HUDEP-2 (cell line): ENCODE measurements at regions not wholly inside any gene's neighbourhood (a gene's known extent, or its start where the extent isn't known, plus 50 kb on each side); places are given as distances from the start of the nearest gene placed in this dataset.
"Not testable (repeated sequence)": the region's sequence is repeated elsewhere in the genome, so short reads cannot be mapped to it uniquely, and the experiment has no call there.

Source experiments
- DNase-seq, 76 experiments: peaks; one replicate each; lab custom pipeline; 2025; ENCODE audit not compliant: unreplicated experiment in 76 of 76; lab: John Stamatoyannopoulos, UW

- no peak for DNase-seq
These were observed 887.3 kb downstream of the TDRD15 start for GRCh38 chr2:22011048-22011447.

DNA sequence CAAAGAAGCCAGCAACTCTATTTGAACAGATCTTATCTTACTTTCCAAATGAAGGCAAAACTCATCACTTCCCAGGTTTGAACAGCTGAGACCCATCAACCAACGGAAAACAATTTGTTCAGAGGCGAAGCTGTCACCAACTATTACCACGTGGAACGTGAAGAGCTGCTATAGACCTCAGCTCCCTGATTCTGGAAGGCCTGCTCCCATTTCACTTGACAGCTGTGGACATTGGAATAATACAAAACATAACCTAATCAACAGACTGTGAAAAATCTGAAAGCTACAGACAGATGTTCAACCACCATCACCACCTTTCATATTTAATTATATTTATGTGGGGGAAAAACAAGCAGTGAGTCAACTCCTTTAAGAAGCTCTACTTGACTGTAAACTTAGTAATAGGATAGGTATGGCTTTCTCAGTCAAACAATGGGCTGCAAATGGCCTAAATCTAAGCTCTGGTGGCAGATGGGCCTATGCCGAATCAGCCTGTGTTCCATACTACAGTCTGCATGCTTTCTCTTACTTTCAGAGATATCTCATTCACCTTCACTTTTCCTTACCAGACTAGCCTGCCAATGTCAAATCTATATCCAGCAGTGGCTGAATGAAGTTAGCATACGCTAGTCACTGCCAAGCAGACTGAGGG is 896.4 kb downstream of the TDRD15 start:
- DNase-seq = no peak

DNA sequence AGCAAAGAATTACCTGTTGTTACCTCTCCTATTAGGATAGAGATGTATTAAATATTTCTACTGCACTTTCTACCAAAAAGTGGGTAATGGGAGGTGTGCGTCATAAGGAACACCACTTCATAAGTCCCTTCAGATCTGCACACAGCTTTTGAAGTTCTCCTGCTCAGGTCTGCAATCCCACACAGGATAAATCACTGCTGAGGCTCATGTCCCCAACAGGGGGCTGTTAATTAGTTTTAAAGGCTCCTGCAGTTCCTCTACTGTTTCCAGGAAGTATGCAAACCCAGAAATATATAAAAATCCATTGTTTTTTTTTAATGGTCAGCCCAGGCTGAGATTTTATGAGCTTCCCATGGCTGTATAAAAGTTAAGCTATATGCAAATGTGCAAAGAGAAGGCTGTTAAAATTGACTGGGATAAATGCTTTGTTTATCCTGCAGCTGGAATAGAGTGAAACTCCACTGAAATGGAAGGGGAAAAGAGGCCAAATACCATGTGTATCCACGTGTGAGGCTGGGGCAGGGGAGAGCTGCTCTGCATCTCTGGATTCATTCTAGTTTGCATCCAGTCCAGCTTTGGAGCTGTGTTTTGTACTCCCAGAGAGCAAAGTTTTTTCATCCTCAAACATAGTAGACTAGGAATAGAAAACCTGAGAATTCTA is 903.7 kb downstream of the TDRD15 start:
- no peak for DNase-seq

DNA sequence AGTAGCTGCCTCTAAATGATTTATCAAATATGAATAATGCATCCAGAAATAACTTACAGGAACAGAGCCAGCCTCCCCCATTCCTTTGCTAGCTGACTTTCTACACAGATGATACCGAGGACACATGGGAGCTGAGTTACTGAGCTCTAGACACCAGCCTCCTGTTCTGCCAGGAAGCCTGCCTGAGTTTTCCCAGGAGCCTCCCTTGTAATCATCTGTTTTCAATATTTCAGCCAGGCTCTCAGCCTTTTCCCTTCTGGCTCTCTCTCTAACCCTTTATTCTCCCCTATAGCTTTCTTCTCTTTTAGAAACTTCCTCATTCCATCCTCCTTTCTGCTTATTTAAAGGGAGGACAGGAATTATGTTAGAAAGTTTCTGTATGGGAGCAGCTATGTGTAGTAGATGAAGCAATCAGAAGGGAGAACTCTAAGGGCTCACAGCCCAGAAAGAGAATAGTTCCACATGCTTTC is 911.6 kb downstream of the TDRD15 start:
- DNase-seq = no peak

- no peak for DNase-seq
These were observed 913.5 kb downstream of the TDRD15 start for GRCh38 chr2:22037274-22037673.

DNA sequence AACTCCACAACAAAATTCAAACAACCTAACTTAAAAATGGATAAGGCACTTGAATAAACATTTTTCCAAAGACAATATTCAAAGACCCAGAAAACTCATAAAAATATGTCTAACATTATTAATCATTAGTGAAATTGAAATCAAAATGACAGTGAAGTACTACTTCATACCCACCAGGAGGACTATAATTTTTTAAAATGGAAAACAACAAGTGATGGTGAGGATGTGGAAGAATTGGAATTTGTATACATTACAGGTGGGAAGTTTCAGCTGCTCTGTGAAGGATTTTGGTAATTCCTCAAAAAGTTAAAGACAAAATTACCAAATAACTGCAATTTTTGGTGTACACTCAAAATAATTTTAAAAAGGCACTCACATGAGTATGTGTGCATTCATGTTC is 920.0 kb downstream of the TDRD15 start:
- no peak for DNase-seq

- DNase-seq = no peak
These were observed 932.2 kb downstream of the TDRD15 start for GRCh38 chr2:22055784-22056620.

DNA sequence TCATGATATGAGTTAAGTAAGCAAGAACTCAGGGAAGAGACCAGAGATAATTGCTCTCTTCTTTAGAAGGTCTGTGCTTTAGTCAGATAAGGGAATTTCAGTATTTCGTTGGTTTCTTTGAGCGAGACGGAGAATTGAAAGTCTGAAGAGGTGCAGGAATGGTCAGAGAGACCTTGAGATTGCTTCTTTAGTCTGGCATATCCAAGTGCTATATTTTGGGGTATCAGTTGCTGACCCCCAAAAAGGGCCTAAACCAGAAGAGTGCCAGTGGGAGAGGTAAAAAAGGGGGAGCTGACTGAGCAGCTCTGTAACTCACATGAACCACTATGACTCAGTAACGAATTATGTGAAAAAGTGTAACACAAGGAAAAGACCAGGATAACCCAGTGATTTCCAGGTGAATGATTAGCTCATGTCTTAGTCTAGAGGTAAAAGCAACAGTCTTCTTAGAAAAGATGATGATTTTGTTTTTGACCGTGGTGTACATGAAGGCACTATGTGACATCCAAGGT is 932.9 kb downstream of the TDRD15 start:
- no peak for DNase-seq

DNA sequence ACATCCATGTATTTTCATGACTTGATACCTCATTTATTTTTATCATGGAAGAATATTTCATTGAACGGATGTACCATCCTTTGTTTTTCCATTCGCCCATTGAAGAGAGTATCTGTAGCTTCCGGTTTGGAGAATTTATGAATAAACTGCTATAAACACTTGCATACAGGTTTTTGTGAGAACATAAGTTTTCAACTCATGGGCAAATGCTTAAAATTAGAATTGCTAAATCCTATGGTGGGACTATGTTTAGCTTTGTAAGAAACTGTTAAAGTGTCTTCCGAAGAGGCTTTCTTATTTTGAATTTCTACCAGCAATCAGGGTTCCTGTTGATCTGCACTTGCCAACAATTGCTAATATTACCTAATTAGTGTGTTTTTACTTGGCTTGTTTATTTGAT is 938.9 kb downstream of the TDRD15 start:
- no peak for DNase-seq

DNA sequence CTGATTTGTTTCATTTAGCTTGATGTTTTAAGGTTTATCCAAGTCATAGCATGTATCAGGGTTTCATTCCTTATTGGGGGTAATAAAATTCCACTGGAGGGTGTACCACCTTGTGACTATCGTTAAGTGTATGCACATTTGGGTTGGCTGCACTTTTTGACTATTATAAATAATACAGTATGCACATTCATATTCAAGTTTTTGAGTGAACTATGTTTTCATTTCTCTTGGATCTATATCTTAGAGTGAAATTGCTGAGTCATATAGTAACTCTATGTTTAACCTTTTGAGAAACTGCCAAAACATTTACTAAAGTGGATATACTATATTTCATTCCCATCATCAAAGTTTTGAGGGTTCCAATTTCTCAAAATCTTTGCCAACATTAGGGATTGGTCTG is 952.7 kb downstream of the TDRD15 start:
- DNase-seq = no peak

GRCh38 chr2:22078701-22079100 is 954.9 kb downstream of the TDRD15 start:
- no peak for DNase-seq

- no peak for DNase-seq
These were observed 955.8 kb downstream of the TDRD15 start for GRCh38 chr2:22079583-22079982.

GRCh38 chr2:22086726-22087125 is 963.0 kb downstream of the TDRD15 start:
- no peak for DNase-seq

DNA sequence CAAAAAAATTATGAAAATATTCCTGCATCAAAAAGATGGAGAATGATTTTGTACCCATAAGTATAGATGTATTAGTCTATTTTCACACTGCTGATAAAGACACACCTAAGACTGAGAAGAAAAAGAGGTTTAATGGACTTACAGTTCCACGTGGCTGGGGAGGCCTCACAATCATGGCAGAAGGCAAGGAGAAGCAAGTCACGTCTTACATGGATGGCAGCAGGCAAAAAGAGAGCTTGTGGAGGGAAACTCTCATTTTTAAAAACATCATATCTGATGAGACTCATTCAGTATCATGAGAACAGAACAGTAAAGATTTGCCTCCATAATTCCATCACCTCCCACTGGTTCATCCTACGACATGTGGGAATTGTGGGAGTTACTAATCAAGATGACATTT is 979.8 kb downstream of the TDRD15 start:
- not testable (repeated sequence) for DNase-seq

DNA sequence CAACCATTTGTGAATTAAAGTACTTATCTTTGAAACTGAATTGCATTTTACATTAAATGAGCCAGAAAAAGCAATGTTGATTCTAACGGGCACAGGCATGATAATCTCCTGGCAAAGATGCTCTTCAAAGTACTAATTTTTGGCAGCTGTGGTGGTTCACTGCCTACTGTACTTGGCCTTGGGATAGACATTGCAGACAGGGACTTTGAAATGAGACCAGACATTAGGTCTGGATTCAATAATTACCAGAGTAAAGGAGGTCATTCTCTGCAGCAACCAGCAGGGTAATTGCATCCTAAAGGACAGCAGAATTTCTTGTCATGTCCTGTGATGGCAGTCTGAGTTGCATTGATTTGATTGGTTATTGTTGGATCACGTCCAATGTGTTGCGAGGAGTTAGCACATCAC is 986.5 kb downstream of the TDRD15 start:
- no peak for DNase-seq

DNA sequence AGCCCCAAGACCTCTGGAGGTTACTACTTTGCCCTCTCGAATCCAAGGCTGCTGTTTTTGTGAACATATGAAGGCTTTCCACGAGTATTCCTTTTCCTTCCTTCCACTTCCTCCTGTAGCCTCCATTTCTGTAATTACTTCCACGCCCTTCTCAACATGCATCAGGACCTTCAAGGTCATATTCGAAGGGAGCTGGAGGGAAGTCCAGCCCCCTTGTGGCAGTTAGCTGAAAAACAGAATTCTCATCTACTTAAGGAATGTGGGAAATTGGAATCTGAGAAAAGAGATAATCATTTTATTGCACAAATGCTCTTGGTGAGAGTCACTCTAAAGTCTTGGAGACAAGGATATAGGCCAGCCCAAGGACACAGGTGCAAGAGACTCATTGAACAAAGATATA is 1000.2 kb downstream of the TDRD15 start:
- no peak for DNase-seq

- DNase-seq = no peak
These were observed 1002.3 kb downstream of the TDRD15 start for GRCh38 chr2:22126106-22126505.

DNA sequence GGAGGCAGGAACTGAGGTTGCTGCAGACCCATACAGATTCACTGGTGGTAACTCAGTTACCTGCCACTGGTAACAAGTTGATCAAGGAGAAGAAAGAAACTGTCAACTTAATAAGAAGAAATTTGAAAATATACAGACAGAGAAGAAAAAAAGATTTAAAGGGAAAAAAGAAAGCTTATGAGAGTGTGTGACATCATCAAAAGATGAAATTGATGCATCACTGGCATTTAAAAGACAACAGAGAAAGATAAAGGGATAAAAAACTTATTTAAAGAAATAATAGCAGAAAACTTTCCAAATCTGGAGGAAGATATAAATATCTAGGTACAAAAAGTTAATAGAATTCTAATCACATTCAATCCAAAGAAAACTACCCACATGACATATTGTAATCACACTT is 1003.2 kb downstream of the TDRD15 start:
- no peak for DNase-seq

- no peak for DNase-seq
These were observed 1010.7 kb downstream of the TDRD15 start for GRCh38 chr2:22134421-22134820.

GRCh38 chr2:22136446-22136845 is 1012.7 kb downstream of the TDRD15 start:
- no peak for DNase-seq

- no peak for DNase-seq
These were observed 1020.1 kb downstream of the TDRD15 start for GRCh38 chr2:22143840-22144239.
